CD4-positive, alpha-beta T cell treated with Interleukin-15 for 4 hours (primary cell): ENCODE measurements at regions not wholly inside any gene's neighbourhood (a gene's known extent, or its start where the extent isn't known, plus 50 kb on each side); places are given as distances from the start of the nearest gene placed in this dataset.

Experiments used
- DNase-seq: peaks from one replicate; pipeline ENCODE4 v3.0.0-alpha.2; 2020; ENCODE audit warnings: low spot score

DNA sequence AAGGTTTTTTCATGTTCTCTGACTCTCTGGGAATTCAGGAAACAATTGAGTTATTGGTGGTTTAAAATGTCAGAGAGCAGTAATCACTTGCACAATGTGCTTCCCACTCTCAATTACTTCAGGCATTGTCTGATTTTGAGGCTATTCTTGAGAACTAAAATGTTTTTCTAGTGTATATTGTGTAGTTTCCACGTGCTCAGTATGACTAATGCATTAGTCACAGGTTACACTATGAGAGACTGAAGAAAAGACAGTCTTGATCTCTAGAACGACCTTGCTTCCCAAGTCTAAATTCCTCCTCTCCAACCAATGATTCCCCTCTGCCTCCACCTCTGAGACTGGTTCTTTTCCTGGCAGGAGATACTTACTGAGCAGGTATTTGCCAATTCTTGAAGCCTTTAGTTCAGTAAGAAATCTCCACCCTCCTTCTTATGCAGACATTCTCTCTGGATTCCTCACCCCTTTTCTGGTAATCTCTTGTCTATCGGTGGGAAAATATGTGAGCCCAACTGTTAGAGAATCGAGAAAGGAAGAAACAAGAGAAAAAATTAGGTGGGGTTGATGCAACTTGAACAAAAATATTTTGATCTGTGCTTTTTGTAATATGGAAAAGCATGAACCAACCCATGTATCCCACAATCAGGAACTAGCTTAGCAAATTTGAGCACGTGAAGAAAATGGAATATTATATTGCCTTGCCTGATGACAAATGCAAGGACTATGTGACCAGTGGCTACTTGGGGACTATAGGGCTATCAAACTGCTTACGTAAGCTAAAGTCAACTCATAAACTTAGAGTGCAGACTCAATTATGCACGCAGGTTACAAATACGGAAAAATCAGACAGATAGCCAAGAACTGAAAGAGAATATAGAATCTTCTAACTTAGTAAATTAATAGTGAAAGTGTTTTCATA, 61.1 kb upstream of the SLC22A16 start:
- DNase-seq = peak; percentile 41

DNA sequence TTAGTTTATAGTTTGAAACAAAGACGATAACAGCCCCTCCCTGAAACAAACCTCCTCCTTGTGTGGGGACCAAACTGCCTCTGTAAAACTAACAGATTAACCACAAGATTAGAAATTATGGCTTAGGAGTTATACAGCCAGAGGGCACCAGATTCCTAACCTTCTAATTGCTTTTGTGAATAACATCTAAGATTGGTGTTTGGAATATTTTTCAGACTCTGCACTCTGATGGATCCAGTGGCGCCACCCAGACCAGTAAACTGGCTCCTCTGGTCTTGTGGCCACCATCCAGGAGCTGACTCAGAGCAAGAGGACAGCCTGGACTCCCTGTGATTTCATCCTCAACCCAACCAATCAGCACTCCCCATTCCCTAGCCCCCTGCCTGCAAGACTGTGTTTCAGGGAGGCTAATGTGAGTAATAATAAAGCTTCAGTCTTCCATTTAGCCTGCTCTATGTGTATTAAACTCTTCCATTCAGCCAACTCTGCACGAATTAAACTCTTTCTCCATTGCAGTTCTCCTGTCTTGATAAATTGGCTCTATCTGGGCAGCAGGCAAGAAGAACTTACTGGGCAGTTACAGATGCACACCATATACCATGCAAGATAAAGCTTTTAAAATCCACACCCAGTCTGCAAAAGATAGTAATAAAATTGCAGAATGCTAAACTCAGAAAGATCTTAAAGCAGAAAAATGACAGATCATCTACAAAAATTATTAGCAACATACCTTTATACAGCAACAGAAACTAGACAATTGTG, 58.5 kb upstream of the SLC22A16 start:
- DNase-seq = no peak

DNA sequence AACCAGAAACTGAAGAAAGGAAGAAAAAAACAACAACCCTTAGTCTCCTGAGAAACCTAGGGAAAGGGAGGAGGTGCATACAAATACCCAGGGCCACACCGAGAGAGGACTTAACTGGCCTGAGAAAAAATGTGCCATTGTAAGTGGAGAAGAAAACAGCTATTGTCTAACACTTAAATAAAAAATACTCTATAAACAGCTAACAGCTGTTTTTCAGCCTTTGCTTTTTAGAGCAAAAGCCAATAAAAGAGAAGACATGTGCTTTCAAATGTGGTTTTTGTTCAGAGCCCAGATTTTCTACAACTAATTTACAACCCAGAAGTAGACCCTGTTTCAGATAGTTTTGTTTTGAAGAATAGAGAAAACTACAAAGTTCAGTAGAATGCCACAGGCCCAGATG, 56.0 kb upstream of the SLC22A16 start:
- DNase-seq = no peak

DNA sequence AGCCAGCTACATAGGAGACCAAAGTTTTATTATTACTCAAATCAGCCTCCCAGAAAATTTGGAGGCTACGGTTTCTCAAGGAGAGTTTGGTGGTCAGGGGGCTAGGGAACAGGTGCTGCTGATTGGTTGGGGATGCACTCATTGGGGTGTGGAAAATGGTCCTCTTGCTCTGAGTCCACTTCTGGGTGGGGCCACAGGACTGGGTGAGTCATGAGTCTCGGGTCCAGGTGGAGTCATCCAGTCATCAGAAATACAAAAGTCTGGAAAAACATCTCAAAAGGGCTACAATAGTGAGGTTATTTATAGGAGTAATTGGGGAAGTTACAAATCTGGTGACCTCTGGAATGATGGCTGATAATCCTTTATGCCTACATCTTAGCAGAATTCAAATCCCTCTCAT, 54.3 kb upstream of the SLC22A16 start:
- DNase-seq = no peak

DNA sequence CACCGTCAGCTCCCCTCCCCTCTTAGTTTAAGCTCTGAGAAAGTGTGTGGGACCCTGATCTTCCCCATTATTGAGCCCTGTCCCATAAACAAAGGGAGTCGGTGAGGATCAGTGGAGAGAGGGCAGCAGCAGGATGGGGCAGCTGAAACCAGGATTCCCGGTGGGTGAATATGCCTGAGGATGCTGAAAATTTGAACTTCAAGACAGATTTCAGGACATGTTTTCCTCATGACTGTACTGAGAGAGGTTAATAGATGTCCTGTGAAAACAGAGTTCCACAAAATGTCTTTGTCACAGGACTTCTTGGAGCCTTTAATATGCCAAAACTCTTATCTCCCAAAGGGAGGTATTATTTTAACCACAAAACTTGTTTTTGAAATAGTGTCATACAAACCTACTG, 53.5 kb upstream of the SLC22A16 start:
- DNase-seq = no peak

DNA sequence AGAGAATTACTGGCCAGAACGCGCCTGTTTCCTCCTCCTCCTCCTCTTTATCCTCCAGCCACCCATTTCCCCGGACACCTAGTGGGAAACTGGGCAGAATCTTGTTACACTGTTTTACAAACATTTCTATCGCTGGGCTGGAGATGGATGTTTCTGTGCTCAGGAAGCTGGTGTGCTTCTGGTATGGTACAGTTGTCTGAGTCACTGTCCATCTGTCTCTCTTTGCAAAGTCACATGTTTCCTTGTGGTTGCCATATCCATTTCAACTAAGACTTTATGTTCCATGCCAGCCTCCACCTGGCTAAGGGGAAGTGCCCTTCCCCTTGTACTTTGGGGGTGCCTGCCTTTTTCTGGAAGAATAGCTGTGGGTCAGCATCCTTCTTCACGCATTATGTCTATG, 52.9 kb upstream of the SLC22A16 start:
- DNase-seq = no peak

DNA sequence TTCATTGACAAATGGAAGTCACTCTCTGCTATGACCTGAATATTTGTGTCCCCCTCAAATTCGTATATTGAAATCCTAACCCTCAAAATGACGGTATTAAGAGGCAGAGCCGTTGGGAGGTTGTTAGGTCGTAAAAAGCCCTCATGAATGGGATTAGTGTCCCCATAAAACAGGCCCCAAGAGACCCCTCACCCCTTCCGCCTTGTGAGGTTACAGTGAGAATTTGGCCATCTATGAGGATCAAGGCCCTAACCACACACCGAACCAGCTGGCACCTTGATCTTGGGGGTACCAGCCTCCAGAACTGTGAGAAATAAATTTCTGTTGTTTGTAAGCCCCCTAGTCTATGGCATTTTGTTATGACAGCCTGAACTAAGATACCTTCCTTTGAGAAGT, 52.5 kb upstream of the SLC22A16 start:
- no peak for DNase-seq

DNA sequence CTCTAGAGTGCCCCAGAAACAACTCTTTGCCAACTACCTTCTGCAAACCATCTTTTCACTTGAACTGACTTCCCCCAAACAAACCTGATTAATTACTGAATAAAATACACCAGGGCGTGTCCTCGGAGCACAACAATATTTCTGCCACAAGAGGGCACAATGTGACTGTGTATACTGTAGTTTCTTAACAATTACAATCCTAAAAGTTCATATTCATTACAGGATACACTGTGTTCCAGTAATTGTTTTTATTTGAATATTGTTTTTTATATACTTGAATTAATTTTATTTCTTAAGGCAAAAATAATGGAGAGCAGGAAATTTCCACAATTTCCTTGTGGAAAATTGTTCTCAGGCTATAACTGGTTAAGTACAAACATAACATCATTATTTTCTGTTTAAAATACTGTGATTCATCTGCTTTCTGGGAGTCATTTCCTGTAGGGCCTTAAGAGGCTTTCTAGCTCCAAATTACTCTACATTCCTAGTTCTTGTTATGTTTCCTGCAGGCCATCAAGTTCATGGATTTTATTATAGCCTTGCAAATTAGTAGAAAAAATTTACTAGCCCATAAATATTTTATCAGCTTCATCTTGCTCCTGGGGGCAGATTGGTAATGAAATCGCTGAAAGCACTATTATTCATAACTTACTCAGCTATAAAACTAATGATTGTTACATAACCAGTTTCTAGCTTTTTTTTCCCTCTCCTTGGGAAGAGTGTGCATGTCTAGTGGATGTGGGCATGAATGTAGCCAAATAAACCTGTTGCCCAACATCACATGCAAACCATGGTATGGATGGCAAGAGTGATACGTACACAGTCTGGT, 51.9 kb upstream of the SLC22A16 start:
- peak; percentile 61 for DNase-seq

DNA sequence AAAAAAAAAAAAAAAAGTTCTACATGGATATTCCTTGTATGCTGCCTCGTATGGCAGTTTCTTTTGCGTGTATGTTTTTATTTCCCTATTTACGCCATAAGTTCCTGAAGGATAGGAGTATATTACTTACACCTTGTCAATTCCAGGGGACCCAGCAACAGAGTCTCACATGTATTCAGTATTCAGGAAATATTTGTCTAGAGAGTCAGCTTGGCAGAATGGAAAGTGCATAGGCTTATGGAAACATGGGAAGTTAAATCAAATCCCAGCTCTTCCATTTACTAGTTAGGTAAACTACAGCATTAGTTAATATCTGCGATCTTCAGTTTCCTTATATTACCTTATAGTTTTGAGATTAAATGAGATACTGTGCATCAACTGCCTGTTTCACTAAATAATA, 51.1 kb upstream of the SLC22A16 start:
- DNase-seq = no peak

DNA sequence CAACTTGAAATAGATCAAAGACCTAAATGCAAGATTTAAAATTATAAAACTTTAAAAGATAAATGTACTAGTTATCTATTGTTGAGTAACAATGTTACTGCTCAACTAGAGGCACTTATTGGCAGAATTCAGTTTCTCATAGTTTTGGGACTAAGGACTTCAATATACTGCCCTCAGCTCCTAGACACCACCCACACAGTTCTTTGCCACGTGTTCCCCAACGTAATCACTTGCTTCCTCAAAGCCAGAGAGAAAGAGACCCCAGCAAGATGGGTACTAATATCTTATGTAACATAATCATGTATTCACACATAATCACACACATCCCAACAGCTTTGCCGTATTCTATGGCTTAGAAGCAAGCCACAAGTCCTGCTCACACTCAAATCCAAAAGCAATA, 50.3 kb upstream of the SLC22A16 start:
- DNase-seq = no peak
